A549 (cell line): ENCODE measurements at regions not wholly inside any gene's neighbourhood (a gene's known extent, or its start where the extent isn't known, plus 50 kb on each side); places are given as distances from the start of the nearest gene placed in this dataset.

Source experiments
- ATAC-seq, 2 experiments: fragments of 200-7000 bp in 1 of 2; fragments of >200 bp in 1 of 2; cut with Nextera tagmentation in 1 of 2; cut with Tn5 transposase in 1 of 2; 3 replicates each; pipeline versions ENCODE4 v1.8.0 to v1.9.1; 2018 to 2020; ENCODE audit warnings: mild to moderate bottlenecking in 1 of 2, moderate library complexity in 1 of 2
- CTCF ChIA-PET: fragments of 300-600 bp; sonication (Branson Sonifier 250); formaldehyde crosslinking; extraction: SDS; loops from one replicate; lab custom pipeline; 2021; ENCODE audit warnings: antibody characterized with exemption, inconsistent platforms; lab: Yijun Ruan, JAX
- POLR2A ChIA-PET: fragments of 350-600 bp; formaldehyde crosslinking; extraction: SDS; loops from one replicate; lab custom pipeline; 2021; ENCODE audit warnings: antibody characterized with exemption, inconsistent platforms; lab: Yijun Ruan, JAX
- DNase-seq, 2 experiments: peaks; one replicate each; pipeline versions ENCODE4 v3.0.0 to v3.0.0-alpha.2; 2011 to 2016; ENCODE audit warnings: low read depth in 1 of 2, low spot score in 1 of 2
- FAIRE-seq: peaks from 2 replicates; lab custom pipeline; 2011; peaks lifted over from hg19 to GRCh38; lab: Jason Lieb, UNC
- H3K27ac ChIP-seq, 2 experiments: fragments of >200 bp; sonication (Bioruptor Twin); formaldehyde crosslinking; 3 replicates each; pipeline ENCODE4 v1.5.1; 2016 to 2017
- H3K4me1 ChIP-seq: fragments of >200 bp; sonication (Bioruptor Twin); formaldehyde crosslinking; 3 replicates; pipeline ENCODE4 v1.6.1; 2016
- H3K4me2 ChIP-seq: fragments of >200 bp; sonication (Bioruptor Twin); formaldehyde crosslinking; 3 replicates; pipeline ENCODE4 v1.6.1; 2016
- H3K4me3 ChIP-seq: fragments of >200 bp; sonication (Bioruptor Twin); formaldehyde crosslinking; 3 replicates; pipeline ENCODE4 v1.5.1; 2016
- H3K9me3 ChIP-seq: fragments of >200 bp; sonication (Bioruptor Twin); formaldehyde crosslinking; 3 replicates; pipeline ENCODE4 v1.6.1; 2016
- ATOH8 ChIP-seq: fragments of 250-450 bp; sonication (Bioruptor Pico); IDR thresholded peaks from 2 replicates; pipeline ENCODE4 v1.5.0; 2020; ENCODE audit warnings: low read depth, mild to moderate bottlenecking, moderate library complexity
- BCL3 ChIP-seq: fragments of >200 bp; sonication (Bioruptor Twin); formaldehyde crosslinking; IDR thresholded peaks from 3 replicates; pipeline ENCODE4 v1.6.1; 2016
- BHLHE40 ChIP-seq: IDR thresholded peaks from 2 replicates; pipeline ENCODE4 v1.6.1; 2012; ENCODE audit warnings: low read depth, low read length, inconsistent platforms
- CBX2 ChIP-seq: fragments of 200-600 bp; sonication (generic); IDR thresholded peaks from 2 replicates; pipeline ENCODE4 v1.6.1; 2016; ENCODE audit warnings: low read depth, mild to moderate bottlenecking, borderline replicate concordance
- CHD2 ChIP-seq: fragments of 150-350 bp; IDR thresholded peaks from 2 replicates; pipeline ENCODE4 v1.6.1; 2014; ENCODE audit warnings: low read length; ENCODE audit not compliant: partially characterized antibody
- CHD4 ChIP-seq: fragments of 200-600 bp; sonication (generic); IDR thresholded peaks from 2 replicates; pipeline ENCODE4 v1.6.1; 2016; ENCODE audit warnings: antibody characterized with exemption, mild to moderate bottlenecking, borderline replicate concordance
- CTCF ChIP-seq: fragments of >200 bp; sonication (Bioruptor Twin); formaldehyde crosslinking; IDR thresholded peaks from 3 replicates; pipeline ENCODE4 v1.5.1; 2016
- E2F6 ChIP-seq: IDR thresholded peaks from 2 replicates; pipeline ENCODE4 v1.6.1; 2012; ENCODE audit warnings: low read depth, borderline replicate concordance
- EHMT2 ChIP-seq: fragments of 200-600 bp; sonication (generic); IDR thresholded peaks from 2 replicates; pipeline ENCODE4 v1.6.1; 2016; ENCODE audit warnings: antibody characterized with exemption, low read depth, mild to moderate bottlenecking, moderate library complexity
- ELK1 ChIP-seq: fragments of 150-350 bp; IDR thresholded peaks from 2 replicates; pipeline ENCODE4 v1.6.1; 2014; ENCODE audit warnings: low read depth, mild to moderate bottlenecking, low read length
- EP300 ChIP-seq, 2 experiments: fragments of >200 bp; sonication (Bioruptor Twin); formaldehyde crosslinking; IDR thresholded peaks; 2 replicates in 1 of 2; 3 replicates in 1 of 2; pipeline ENCODE4 v1.6.1; 2016 to 2017
- ESRRA ChIP-seq: fragments of 150-350 bp; IDR thresholded peaks from 2 replicates; pipeline ENCODE4 v1.6.1; 2014; ENCODE audit warnings: mild to moderate bottlenecking, low read length, borderline replicate concordance
- FOXS1 ChIP-seq: fragments of 250-450 bp; sonication (Bioruptor Pico); IDR thresholded peaks from 2 replicates; pipeline ENCODE4 v1.5.0; 2020; ENCODE audit warnings: mild to moderate bottlenecking, moderate library complexity
- HES2 ChIP-seq: fragments of >200 bp; sonication (Bioruptor Twin); formaldehyde crosslinking; IDR thresholded peaks from 2 replicates; pipeline ENCODE4 v1.6.1; 2016
- HEYL ChIP-seq: fragments of 250-450 bp; sonication (Bioruptor Pico); IDR thresholded peaks from 2 replicates; pipeline ENCODE4 v1.8.0; 2021; ENCODE audit warnings: mild to moderate bottlenecking, moderate library complexity
- HOXB13 ChIP-seq: fragments of 250-450 bp; sonication (Bioruptor Pico); IDR thresholded peaks from 2 replicates; pipeline ENCODE4 v1.5.0; 2020; ENCODE audit warnings: low read depth, mild to moderate bottlenecking, moderate library complexity
- JUN ChIP-seq, 2 experiments: fragments of >200 bp; sonication (Bioruptor Twin); formaldehyde crosslinking; IDR thresholded peaks; 2 replicates in 1 of 2; 3 replicates in 1 of 2; pipeline ENCODE4 v1.6.1; 2016 to 2017
- MAX ChIP-seq: IDR thresholded peaks from 2 replicates; pipeline ENCODE4 v1.6.1; 2012
- MAZ ChIP-seq: fragments of 150-350 bp; IDR thresholded peaks from 2 replicates; pipeline ENCODE4 v1.6.1; 2014; ENCODE audit warnings: antibody characterized with exemption, low read depth, low read length, borderline replicate concordance
- MYC ChIP-seq: IDR thresholded peaks from 2 replicates; pipeline ENCODE4 v1.6.1; 2012; ENCODE audit warnings: mild to moderate bottlenecking, inconsistent platforms, low read length, improper control_type of control experiment, borderline replicate concordance
- NR3C1 ChIP-seq: fragments of >200 bp; sonication (Bioruptor Twin); formaldehyde crosslinking; IDR thresholded peaks from 3 replicates; pipeline ENCODE4 v1.6.1; 2017
- PBX3 ChIP-seq: IDR thresholded peaks from 2 replicates; pipeline ENCODE4 v1.6.1; 2012
- POLR2A ChIP-seq: IDR thresholded peaks from 2 replicates; pipeline ENCODE4 v1.6.1; 2012; ENCODE audit warnings: mild to moderate bottlenecking, low read length
- RAD21 ChIP-seq, 2 experiments: fragments of >200 bp in 1 of 2; sonication (Bioruptor Twin) in 1 of 2; formaldehyde crosslinking in 1 of 2; IDR thresholded peaks in 1 of 2; conservative IDR thresholded peaks in 1 of 2; 2 replicates in 1 of 2; 3 replicates in 1 of 2; pipeline ENCODE4 v1.6.1; 2012 to 2018; ENCODE audit warnings: inconsistent platforms in 1 of 2
- RCOR1 ChIP-seq: fragments of 150-350 bp; IDR thresholded peaks from 2 replicates; pipeline ENCODE4 v1.6.1; 2014; ENCODE audit warnings: antibody characterized with exemption, low read length, low read depth
- RNF2 ChIP-seq: fragments of 200-600 bp; sonication (generic); IDR thresholded peaks from 2 replicates; pipeline ENCODE4 v1.6.1; 2016; ENCODE audit warnings: low read depth, mild to moderate bottlenecking, antibody characterized with exemption, moderate library complexity, borderline replicate concordance
- SMC3 ChIP-seq: fragments of >200 bp; sonication (Bioruptor Twin); formaldehyde crosslinking; IDR thresholded peaks from 3 replicates; pipeline ENCODE4 v1.6.1; 2018; ENCODE audit warnings: inconsistent platforms
- ZFP36 ChIP-seq: fragments of 450-650 bp; IDR thresholded peaks from 2 replicates; pipeline ENCODE4 v1.6.1; 2014; ENCODE audit warnings: borderline replicate concordance; ENCODE audit not compliant: partially characterized antibody
- ZNF302 ChIP-seq: fragments of 250-450 bp; sonication (Bioruptor Pico); IDR thresholded peaks from 2 replicates; pipeline ENCODE4 v1.9.0; 2021; ENCODE audit warnings: inconsistent platforms, mild to moderate bottlenecking, moderate library complexity
- WGBS: methylation state at CpG from one replicate; pipeline ENCODE4 v1.1.6; 2017; ENCODE audit errors: missing lambda C conversion rate; 5-methylcytosine and 5-hydroxymethylcytosine counted together

GRCh38 chr2:138994502-138994901, 214.3 kb upstream of the NXPH2 start:
- CTCF ChIA-PET, result no interaction called here
- no peak for TF ChIP-seq ELK1
- no peak for TF ChIP-seq BHLHE40
- no peak for TF ChIP-seq MYC
- TF ChIP-seq ZNF302, result no peak
- TF ChIP-seq ESRRA, result no peak
- TF ChIP-seq HES2, result no peak
- TF ChIP-seq EHMT2, result no peak
- TF ChIP-seq PBX3, result no peak
- TF ChIP-seq RCOR1, result no peak
- no peak for TF ChIP-seq HEYL (CRISPR knock-in tag)
- TF ChIP-seq MAZ, result no peak
- no peak for TF ChIP-seq E2F6
- no peak for TF ChIP-seq RNF2
- TF ChIP-seq HOXB13 (CRISPR knock-in tag), result no peak
- no peak for TF ChIP-seq CBX2
- TF ChIP-seq SMC3, result no peak
- TF ChIP-seq ATOH8 (CRISPR knock-in tag), result no peak
- WGBS, result 10% methylated on average over 1 of the region's 1 CpG
- FAIRE-seq (no peak), DNase-seq (no peak), ATAC-seq (no peak)
- no peak overlapping the region for H3K4me3 ChIP-seq
- H3K9me3 ChIP-seq, result no peaks in the 10 kb centered on the region
- POLR2A ChIA-PET, result no interaction called here
- no peak overlapping the region for H3K4me2 ChIP-seq
- no peak overlapping the region for H3K27ac ChIP-seq
- no peaks in the 10 kb centered on the region for H3K4me1 ChIP-seq

- no peak for FAIRE-seq
- ChIA-PET CTCF (no interaction called here), POLR2A (no interaction called here)
- no peak overlapping the region for H3K27ac ChIP-seq
- no peak overlapping the region for H3K4me2 ChIP-seq
- ATAC-seq, result no peak
- peaks cover 6% of the 10 kb centered on the region; the same call in 1 of the 3 replicates for H3K9me3 ChIP-seq
- no peak overlapping the region for H3K4me3 ChIP-seq
- DNase-seq, result no peak
- WGBS, result 14% methylated on average over 1 of the region's 1 CpG
- H3K4me1 ChIP-seq, result no peaks in the 10 kb centered on the region
- TF ChIP-seq HEYL (CRISPR knock-in tag), result no peak
- no peak for TF ChIP-seq FOXS1 (CRISPR knock-in tag)
- TF ChIP-seq RAD21 (conservative IDR thresholded peaks at IDR 0.05 in 1 of 2, IDR thresholded peaks at IDR 0.05 in 1 of 2), result no peak
- TF ChIP-seq CHD2, result no peak
- no peak for TF ChIP-seq BCL3
- TF ChIP-seq MAX, result no peak
- no peak for TF ChIP-seq CTCF
- no peak for TF ChIP-seq NR3C1
- no peak for TF ChIP-seq ELK1
- TF ChIP-seq HES2, result no peak
- TF ChIP-seq HOXB13 (CRISPR knock-in tag), result no peak
- no peak for TF ChIP-seq JUN (IDR thresholded peaks at IDR 0.05)
- TF ChIP-seq ZFP36, result no peak
- TF ChIP-seq CHD4, result no peak
- TF ChIP-seq POLR2A, result no peak
- no peak for TF ChIP-seq EP300 (IDR thresholded peaks at IDR 0.05)
Observed at GRCh38 chr2:138985881-138986280, 205.7 kb upstream of the NXPH2 start.
